ENCODE measurements at regions not wholly inside any gene's neighbourhood (a gene's known extent, or its start where the extent isn't known, plus 50 kb on each side); places are given as distances from the start of the nearest gene placed in this dataset.

GRCh38 chr3:25252291-25252690 lies 175.8 kb upstream of the RARB start:
- H3K4me3 ChIP-seq (ENCODE audit: low read depth in 2 of 2, low read length in 2 of 2), result no peak overlapping the region
- DNase-seq (ENCODE audit: low read depth, low spot score), result no peak
- ChIA-PET POLR2A (no interaction called here), CTCF (no interaction called here)
- H3K27ac ChIP-seq (ENCODE audit: low read length), result no peak overlapping the region
- no peaks in the 10 kb centered on the region for H3K27me3 ChIP-seq (ENCODE audit: control insufficient read depth, insufficient read depth, low read length)
- in situ Hi-C loops (cut with HindIII; ENCODE audit: low pct_unique_long_range_greater_than_20kb, low sequenced_read_pairs), result no loop called here
- no peaks in the 10 kb centered on the region for H3K36me3 ChIP-seq (ENCODE audit: control insufficient read depth, insufficient read depth, low read length)
- intact Hi-C loops (cut with micrococcal nuclease; ENCODE audit: unreplicated experiment), result no loop called here
- TF ChIP-seq TCF7L2 (IDR thresholded peaks at IDR 0.05; ENCODE audit: low read depth, low read length) (no peak), POLR2AphosphoS5 (IDR thresholded peaks at IDR 0.05; ENCODE audit: low read depth, low read length) (no peak), REST (IDR thresholded peaks at IDR 0.05; ENCODE audit: insufficient read depth in 1 of 2, low read depth in 2 of 2, low read length in 1 of 2) (no peak), SIN3A (IDR thresholded peaks at IDR 0.05; ENCODE audit: borderline replicate concordance, insufficient read depth, low read depth, low read length) (no peak)
- TF ChIP-seq, protein P1, sequence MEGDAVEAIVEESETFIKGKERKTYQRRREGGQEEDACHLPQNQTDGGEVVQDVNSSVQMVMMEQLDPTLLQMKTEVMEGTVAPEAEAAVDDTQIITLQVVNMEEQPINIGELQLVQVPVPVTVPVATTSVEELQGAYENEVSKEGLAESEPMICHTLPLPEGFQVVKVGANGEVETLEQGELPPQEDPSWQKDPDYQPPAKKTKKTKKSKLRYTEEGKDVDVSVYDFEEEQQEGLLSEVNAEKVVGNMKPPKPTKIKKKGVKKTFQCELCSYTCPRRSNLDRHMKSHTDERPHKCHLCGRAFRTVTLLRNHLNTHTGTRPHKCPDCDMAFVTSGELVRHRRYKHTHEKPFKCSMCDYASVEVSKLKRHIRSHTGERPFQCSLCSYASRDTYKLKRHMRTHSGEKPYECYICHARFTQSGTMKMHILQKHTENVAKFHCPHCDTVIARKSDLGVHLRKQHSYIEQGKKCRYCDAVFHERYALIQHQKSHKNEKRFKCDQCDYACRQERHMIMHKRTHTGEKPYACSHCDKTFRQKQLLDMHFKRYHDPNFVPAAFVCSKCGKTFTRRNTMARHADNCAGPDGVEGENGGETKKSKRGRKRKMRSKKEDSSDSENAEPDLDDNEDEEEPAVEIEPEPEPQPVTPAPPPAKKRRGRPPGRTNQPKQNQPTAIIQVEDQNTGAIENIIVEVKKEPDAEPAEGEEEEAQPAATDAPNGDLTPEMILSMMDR (IDR thresholded peaks at IDR 0.05), result no peak
- no peak for ATAC-seq
- no peaks in the 10 kb centered on the region for H3K4me1 ChIP-seq (ENCODE audit: control insufficient read depth, insufficient read depth, low read length)
- H3K9me3 ChIP-seq (ENCODE audit: control insufficient read depth, insufficient read depth, low read depth, low read length), result no peaks in the 10 kb centered on the region
- BruUV-seq (replicated peaks), result no TSS peak

- BruUV-seq (replicated peaks), result no TSS peak
- ChIA-PET POLR2A (no interaction called here), CTCF (no interaction called here)
- intact Hi-C loops (cut with micrococcal nuclease; ENCODE audit: unreplicated experiment), result no loop called here
- no peaks in the 10 kb centered on the region for H3K9me3 ChIP-seq (ENCODE audit: control insufficient read depth, insufficient read depth, low read depth, low read length)
- H3K27ac ChIP-seq (ENCODE audit: low read length), result no peak overlapping the region
- in situ Hi-C loops (cut with HindIII; ENCODE audit: low pct_unique_long_range_greater_than_20kb, low sequenced_read_pairs), result no loop called here
- TF ChIP-seq, protein P1 (IDR thresholded peaks at IDR 0.05), result no peak
- TF ChIP-seq REST (IDR thresholded peaks at IDR 0.05; ENCODE audit: insufficient read depth in 1 of 2, low read depth in 2 of 2, low read length in 1 of 2), result no peak
- no peak for TF ChIP-seq SIN3A (IDR thresholded peaks at IDR 0.05; ENCODE audit: borderline replicate concordance, insufficient read depth, low read depth, low read length)
- no peak for TF ChIP-seq POLR2AphosphoS5 (IDR thresholded peaks at IDR 0.05; ENCODE audit: low read depth, low read length)
- no peak for TF ChIP-seq TCF7L2 (IDR thresholded peaks at IDR 0.05; ENCODE audit: low read depth, low read length)
- H3K27me3 ChIP-seq (ENCODE audit: control insufficient read depth, insufficient read depth, low read length), result no peaks in the 10 kb centered on the region
- no peaks in the 10 kb centered on the region for H3K4me1 ChIP-seq (ENCODE audit: control insufficient read depth, insufficient read depth, low read length)
- ATAC-seq, result no peak
- no peaks in the 10 kb centered on the region for H3K36me3 ChIP-seq (ENCODE audit: control insufficient read depth, insufficient read depth, low read length)
- no peak overlapping the region for H3K4me3 ChIP-seq (ENCODE audit: low read depth in 2 of 2, low read length in 2 of 2)
- DNase-seq (ENCODE audit: low read depth, low spot score), result no peak
These were observed 171.0 kb upstream of the RARB start for GRCh38 chr3:25257026-25257425.
